ENCODE measurements at regions not wholly inside any gene's neighbourhood (a gene's known extent, or its start where the extent isn't known, plus 50 kb on each side); places are given as distances from the start of the nearest gene placed in this dataset.

- POLR2A ChIA-PET = no interaction called here
Measured at GRCh38 chr2:105176429-105176828, 65.1 kb upstream of the GPR45 start.

More at GRCh38 chr2:105176429-105176828, 65.1 kb upstream of the GPR45 start:
- DNase-seq (ENCODE audit: low read depth, low spot score) (no peak), FAIRE-seq (no peak)
- Histone ChIP-seq H3K4me1 (ENCODE audit: control insufficient read depth, extremely low read depth, insufficient read depth, low read length) (no peaks in the 10 kb centered on the region), H3K9me3 (replicated peaks; ENCODE audit: control insufficient read depth, insufficient read depth, low read length) (no peaks in the 10 kb centered on the region), H3K27ac (ENCODE audit: insufficient read depth, low read depth, low read length) (no peak overlapping the region), H3K79me2 (ENCODE audit: control insufficient read depth, insufficient read depth, low read length) (no peaks in the 10 kb centered on the region), H3K27me3 (ENCODE audit: control insufficient read depth in 2 of 2, insufficient read depth in 2 of 2, low read length in 2 of 2) (peaks cover 6 to 11% of the 10 kb centered on the region in 2 experiments), H3K4me3 (replicated peaks in 1 of 3; ENCODE audit: insufficient read depth in 1 of 3, low read depth in 1 of 3, low read length in 3 of 3) (no peak overlapping the region), H2AFZ (ENCODE audit: low read depth, low read length) (no peak overlapping the region), H3K9me1 (replicated peaks; ENCODE audit: control insufficient read depth, extremely low read depth, insufficient read depth, low read length) (no peaks in the 10 kb centered on the region), H3K36me3 (ENCODE audit: control insufficient read depth in 2 of 2, extremely low read depth in 1 of 2, insufficient read depth in 2 of 2, low read length in 2 of 2) (no peaks in the 10 kb centered on the region), H4K20me1 (replicated peaks; ENCODE audit: control insufficient read depth, extremely low read depth, insufficient read depth, low read length) (no peaks in the 10 kb centered on the region), H3K9ac (replicated peaks; ENCODE audit: extremely low read depth, insufficient read depth, low read length) (no peak overlapping the region), H3K4me2 (ENCODE audit: insufficient read depth, low read length) (no peak overlapping the region)
- dilution Hi-C loops (cut with MboI; ENCODE audit: extremely low pct_ligation_motif_present, low sequenced_read_pairs) (no loop called here), intact Hi-C loops (cut with micrococcal nuclease) (loop anchor here (5.0 kb wide), 1 partner anchor 34 kb away; no protein-coding TSS in a partner anchor)
- BruUV-seq (replicated peaks) = no TSS peak
- CTCF ChIA-PET = no interaction called here
- no peak for TF ChIP-seq POLR2AphosphoS5 (IDR thresholded peaks at IDR 0.05; ENCODE audit: insufficient read depth, low read depth, low read length)
- no peak for TF ChIP-seq JUN (IDR thresholded peaks at IDR 0.05; ENCODE audit: borderline replicate concordance, insufficient read depth, insufficient read length, low read depth)
- no peak for TF ChIP-seq EZH2 (IDR thresholded peaks at IDR 0.05; ENCODE audit: borderline replicate concordance, low read depth, low read length, severe bottlenecking)
- no peak for TF ChIP-seq POLR2A (IDR thresholded peaks at IDR 0.05; ENCODE audit: low read depth, low read length)
- no peak for TF ChIP-seq CTCF (IDR thresholded peaks at IDR 0.05; ENCODE audit: extremely low read depth in 1 of 2, insufficient read depth in 1 of 2, low read depth in 1 of 2, low read length in 2 of 2)
- TF ChIP-seq MAX (IDR thresholded peaks at IDR 0.05; ENCODE audit: insufficient read depth, insufficient read length) = no peak
- no peak for TF ChIP-seq GATA2 (IDR thresholded peaks at IDR 0.05; ENCODE audit: insufficient read depth, insufficient read length, low read depth, low read length)

All from endothelial cell of umbilical vein (primary cell).